Fibroblast of skin of right biceps (primary cell): ENCODE measurements at regions not wholly inside any gene's neighbourhood (a gene's known extent, or its start where the extent isn't known, plus 50 kb on each side); places are given as distances from the start of the nearest gene placed in this dataset.

Experiments
- DNase-seq: peaks from one replicate; pipeline ENCODE4 v3.0.0-alpha.2; 2013

- DNase-seq: peak; percentile 80
Measured at GRCh38 chr6:22886650-22887581, 317.6 kb downstream of the HDGFL1 start.

- DNase-seq: no peak
Measured at GRCh38 chr6:22888163-22888752, 318.9 kb downstream of the HDGFL1 start.

- DNase-seq: no peak
Measured at GRCh38 chr6:22891934-22892333, 322.6 kb downstream of the HDGFL1 start.

- peak; percentile 97 for DNase-seq
Measured at GRCh38 chr6:22892452-22892851, 323.1 kb downstream of the HDGFL1 start.

- no peak for DNase-seq
Measured at GRCh38 chr6:22896696-22897095, 327.3 kb downstream of the HDGFL1 start.

- DNase-seq: no peak
Measured at GRCh38 chr6:22899426-22899825, 330.1 kb downstream of the HDGFL1 start.

GRCh38 chr6:22903826-22904225 is 334.5 kb downstream of the HDGFL1 start:
- DNase-seq: no peak

GRCh38 chr6:22904431-22904830 is 335.1 kb downstream of the HDGFL1 start:
- DNase-seq: no peak

- DNase-seq: peak; percentile 52
Measured at GRCh38 chr6:22906091-22906549, 336.8 kb downstream of the HDGFL1 start.

GRCh38 chr6:22907085-22907484 is 337.7 kb downstream of the HDGFL1 start:
- DNase-seq: no peak

GRCh38 chr6:22910370-22910769 is 341.0 kb downstream of the HDGFL1 start:
- DNase-seq: no peak

GRCh38 chr6:22913612-22914011 is 344.2 kb downstream of the HDGFL1 start:
- DNase-seq: no peak

GRCh38 chr6:22917344-22917743 is 348.0 kb downstream of the HDGFL1 start:
- no peak for DNase-seq

GRCh38 chr6:22921828-22922227 is 352.5 kb downstream of the HDGFL1 start:
- no peak for DNase-seq

GRCh38 chr6:22925304-22925835 is 356.0 kb downstream of the HDGFL1 start:
- DNase-seq: no peak

GRCh38 chr6:22925920-22926789 is 356.8 kb downstream of the HDGFL1 start:
- DNase-seq: peak; percentile 13

GRCh38 chr6:22926790-22927354 is 357.5 kb downstream of the HDGFL1 start:
- no peak for DNase-seq

- DNase-seq: no peak
Measured at GRCh38 chr6:22928775-22929174, 359.4 kb downstream of the HDGFL1 start.

- no peak for DNase-seq
Measured at GRCh38 chr6:22929311-22929985, 360.1 kb downstream of the HDGFL1 start.

GRCh38 chr6:22940581-22941290 is 371.4 kb downstream of the HDGFL1 start:
- DNase-seq: peak; percentile 75

- DNase-seq: no peak
Measured at GRCh38 chr6:22942403-22942802, 373.0 kb downstream of the HDGFL1 start.
